ENCODE measurements at regions not wholly inside any gene's neighbourhood (a gene's known extent, or its start where the extent isn't known, plus 50 kb on each side); places are given as distances from the start of the nearest gene placed in this dataset.

GRCh38 chr5:51131266-51131665 is 252.0 kb upstream of the ISL1 start:
- TF ChIP-seq CTCF (conservative IDR thresholded peaks at IDR 0.05; ENCODE audit: low read depth in 2 of 2) = no peak
- TF ChIP-seq EZH2phosphoT487 (IDR thresholded peaks at IDR 0.05; ENCODE audit: unreplicated experiment) = no peak
- no peak for TF ChIP-seq JUNB (IDR thresholded peaks at IDR 0.05; ENCODE audit: unreplicated experiment)
- no peak for TF ChIP-seq POLR2AphosphoS5 (IDR thresholded peaks at IDR 0.05; ENCODE audit: low read depth)
- no peak for TF ChIP-seq ETS1 (IDR thresholded peaks at IDR 0.05)
- TF ChIP-seq EZH2 (IDR thresholded peaks at IDR 0.05; ENCODE audit: low read depth, unreplicated experiment) = no peak
- TF ChIP-seq ZNF331 (CRISPR knock-in tag; IDR thresholded peaks at IDR 0.05; ENCODE audit: low read depth) = no peak
- no peak for TF ChIP-seq REST (IDR thresholded peaks at IDR 0.05; ENCODE audit: unreplicated experiment)

Data from GM23338 (cell line).